GM21447 (cell line): ENCODE measurements at regions not wholly inside any gene's neighbourhood (a gene's known extent, or its start where the extent isn't known, plus 50 kb on each side); places are given as distances from the start of the nearest gene placed in this dataset.

Experiments
- ATAC-seq: cut with Tn5 transposase; IDR thresholded peaks from one replicate; pipeline ENCODE4 v1.9.1; 2021; ENCODE audit not compliant: unreplicated experiment

DNA sequence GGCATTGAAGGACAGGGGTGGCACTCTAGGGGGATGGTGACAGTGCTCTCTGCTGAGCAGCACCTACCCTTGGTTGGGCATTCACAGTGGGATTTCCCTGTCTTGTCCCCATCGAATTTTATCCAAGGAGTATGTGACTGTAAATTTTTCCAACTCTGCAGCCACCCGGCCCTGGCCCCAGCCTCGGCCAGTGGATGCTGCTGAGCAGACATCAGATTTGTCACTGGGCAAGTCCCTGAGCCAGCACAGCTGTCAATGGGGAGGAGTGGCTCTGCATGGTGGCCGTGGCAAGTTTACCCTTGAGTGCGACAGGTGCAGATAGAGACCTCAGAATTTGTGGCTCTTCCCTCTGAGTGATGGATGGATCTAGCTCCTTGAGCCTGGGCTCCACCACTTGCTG lies 240.2 kb upstream of the CSF3R start:
- no peak for ATAC-seq

DNA sequence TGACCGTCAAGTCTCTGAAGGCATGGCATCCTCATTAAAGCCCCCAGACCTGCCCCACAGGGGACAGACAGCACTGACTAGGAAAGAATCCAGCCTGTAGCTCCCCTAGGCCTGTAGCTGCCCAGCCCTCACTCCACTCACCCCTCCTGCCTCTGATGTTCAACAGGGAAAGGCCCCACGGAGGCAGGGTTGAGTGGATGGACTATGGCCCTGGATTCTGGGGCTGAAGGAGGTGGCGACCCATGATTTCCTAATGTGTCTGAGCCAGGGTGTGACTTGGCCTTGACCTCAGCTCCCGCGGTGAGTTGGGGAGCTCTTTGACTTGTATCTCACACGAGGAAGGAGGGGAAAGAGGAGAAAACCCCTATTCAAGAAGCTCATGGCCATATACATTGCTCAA lies 238.5 kb upstream of the CSF3R start:
- no peak for ATAC-seq

DNA sequence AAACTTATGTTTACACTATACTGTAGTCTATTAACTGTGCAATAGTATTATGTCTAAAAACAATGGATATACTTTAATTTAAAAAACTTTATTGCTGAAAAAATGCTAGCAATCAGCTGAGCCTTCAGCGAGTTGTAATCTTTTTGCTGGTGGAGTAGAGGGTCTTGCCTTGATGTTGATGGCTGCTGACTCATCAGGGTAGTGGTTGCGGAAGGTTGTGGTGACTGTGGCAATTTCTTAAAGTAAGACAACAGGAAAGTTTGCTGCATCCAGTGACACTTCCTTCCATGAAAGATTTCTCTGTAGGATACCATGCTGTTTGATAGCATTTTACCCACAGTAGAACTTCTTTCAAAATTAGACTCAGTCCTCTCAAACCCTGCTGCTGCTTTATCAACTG lies 234.7 kb upstream of the CSF3R start:
- no peak for ATAC-seq

DNA sequence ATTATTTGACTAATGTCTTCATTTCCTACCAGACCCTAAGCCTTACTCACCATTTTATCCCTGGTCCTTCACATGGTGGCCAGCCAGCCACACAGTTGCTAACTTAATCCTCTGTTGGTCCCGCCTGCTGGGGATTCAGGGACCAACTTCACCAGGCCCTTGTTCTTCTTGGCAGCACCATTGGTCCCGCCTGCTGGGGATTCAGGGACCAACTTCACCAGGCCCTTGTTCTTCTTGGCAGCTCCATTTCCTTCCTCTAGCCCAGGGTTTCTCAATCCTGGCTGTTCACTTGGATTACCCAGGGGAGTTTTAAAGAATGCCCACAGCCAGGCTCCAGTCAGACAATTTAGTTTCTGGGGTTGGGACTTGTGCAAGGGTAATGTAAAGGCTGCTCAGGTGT lies 233.1 kb upstream of the CSF3R start:
- no peak for ATAC-seq

DNA sequence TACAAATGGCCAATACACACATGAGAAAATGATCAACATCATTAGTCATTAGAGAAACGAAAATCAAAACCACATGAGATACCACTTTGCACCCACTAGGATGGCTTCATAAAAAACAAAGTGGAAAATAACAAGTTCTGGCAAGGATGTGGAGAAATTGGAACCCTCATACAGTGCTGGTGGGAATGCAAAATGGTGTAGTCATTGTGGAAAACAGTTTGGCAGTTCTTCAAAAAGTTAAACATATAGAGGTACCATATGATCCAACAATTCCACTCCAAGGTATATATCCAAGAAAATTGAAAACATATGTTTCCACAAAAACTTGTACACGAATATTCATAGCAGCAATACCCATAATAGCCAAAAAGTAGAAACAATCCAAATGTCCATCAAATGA lies 231.6 kb upstream of the CSF3R start:
- ATAC-seq: no peak

DNA sequence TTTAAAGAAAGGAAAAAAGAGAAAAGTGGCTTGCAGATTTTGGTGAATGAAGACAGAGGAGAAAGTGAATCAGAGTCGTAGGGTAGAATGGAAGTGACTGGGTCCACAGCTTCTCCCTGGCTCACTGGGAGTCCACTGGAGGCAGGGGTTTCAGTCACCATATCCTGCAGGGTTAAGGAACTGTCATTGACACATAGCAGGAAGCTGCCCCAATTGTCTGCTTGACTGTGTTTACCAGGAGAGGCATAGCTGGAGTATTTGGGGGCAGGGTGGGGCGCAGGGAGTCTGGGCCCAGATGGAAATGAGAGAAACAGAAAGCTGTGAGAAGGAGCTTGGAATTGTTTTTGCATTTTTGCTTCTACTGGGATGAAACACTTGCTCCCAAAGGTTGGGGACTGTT lies 228.8 kb upstream of the CSF3R start:
- ATAC-seq: no peak

DNA sequence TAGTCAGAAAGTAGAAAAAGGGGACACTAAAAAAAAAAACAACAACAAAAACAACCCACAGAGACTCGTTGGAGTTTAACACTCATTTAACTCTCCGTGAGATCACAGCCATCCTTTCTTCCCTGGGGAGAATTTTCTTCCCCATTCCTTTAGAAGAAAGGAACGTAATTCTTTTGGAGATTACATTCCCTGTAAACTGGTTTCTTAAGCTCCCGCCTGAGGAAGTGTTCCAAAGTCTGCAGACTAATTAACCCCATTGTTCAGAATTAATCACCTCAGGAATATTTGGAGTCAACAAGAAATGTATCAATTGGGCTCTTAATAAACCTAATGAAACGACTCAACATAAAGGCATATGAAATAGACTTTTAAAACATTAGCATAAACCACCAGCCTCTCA lies 228.2 kb upstream of the CSF3R start:
- no peak for ATAC-seq

DNA sequence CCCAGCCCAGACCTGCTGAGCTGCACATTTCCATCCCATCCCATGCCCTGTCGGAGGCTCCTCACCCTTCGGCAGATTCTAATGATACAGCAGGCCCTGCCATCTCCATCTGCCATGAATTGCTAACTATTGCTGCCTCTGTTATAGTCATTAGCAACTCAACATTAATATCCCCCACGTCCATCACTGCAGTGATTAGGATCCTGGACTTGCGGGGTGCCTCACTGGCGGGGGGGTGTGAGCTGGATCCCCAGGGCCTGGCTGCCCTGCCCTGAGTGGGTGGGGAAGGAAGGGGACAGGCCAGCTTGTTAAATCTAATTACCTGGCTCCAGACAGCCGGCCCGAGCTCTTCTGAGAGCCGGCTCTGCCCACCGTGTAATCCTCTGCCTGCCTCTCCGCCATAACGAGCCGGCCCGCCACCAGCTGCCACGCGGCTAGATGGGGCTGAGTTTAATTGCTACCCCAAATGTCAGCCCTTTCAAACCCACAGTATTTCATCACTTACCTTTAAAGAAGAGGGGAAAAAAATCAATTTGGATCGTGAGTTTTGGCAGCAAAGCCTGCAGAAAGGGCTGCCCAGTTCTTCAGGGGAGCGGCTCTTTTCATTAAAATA lies 227.3 kb upstream of the CSF3R start:
- ATAC-seq: no peak

DNA sequence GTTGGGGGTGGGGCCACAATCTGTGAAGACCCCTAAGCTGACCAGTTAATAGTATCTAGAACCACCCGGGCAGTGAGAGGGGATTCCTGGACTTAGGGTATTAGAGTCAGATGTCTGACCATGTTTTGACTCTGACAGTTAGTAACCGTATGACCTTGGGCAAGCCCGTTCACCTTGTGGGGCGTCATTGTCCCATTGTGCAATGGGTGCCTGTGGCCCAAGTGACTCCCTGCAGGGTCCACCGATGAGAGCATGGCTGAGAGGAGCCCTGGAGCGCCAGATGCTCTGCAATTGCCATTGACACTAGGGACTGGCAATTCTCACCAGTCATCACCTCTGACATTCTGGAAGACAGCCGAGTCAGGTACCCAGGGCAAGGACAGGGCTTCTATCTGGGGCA lies 225.9 kb upstream of the CSF3R start:
- no peak for ATAC-seq

DNA sequence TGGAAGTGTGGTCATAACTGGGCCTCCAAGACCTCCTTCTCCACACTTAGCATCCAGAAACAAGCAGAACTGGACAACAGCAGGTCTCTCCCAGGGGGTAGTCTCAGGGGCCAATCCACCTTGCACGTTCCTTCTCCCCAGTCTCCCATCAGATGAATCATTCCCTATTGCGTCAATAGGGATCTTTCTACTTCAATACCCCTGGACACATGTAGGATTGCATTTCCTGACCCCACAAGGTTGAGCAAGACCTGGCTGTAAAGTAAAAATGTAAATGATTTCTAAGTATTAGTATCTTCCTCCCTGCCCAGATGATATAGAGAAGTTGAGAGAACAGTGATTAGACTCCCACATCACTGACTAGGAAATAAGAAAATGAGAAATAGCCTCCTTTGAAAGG lies 224.5 kb upstream of the CSF3R start:
- no peak for ATAC-seq

DNA sequence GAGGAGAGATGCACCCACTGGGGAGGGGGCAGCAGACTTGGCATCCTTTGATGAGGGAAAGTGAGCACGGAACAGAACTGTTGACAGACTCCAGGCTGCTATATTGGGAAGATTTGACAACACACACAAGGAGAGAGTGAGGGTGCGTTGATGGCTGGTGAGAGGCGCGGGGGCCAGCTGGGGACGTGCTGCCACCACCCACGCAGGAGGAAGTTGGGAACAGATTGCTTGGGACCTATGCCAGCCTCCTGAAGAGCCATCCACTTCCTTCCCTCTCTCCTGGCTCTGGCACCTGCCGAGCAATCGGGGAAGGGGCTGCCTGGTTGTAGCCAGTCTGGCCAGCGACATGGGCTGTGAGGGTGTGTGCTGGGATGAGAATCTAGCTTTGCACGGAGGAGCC lies 223.7 kb upstream of the CSF3R start:
- no peak for ATAC-seq

DNA sequence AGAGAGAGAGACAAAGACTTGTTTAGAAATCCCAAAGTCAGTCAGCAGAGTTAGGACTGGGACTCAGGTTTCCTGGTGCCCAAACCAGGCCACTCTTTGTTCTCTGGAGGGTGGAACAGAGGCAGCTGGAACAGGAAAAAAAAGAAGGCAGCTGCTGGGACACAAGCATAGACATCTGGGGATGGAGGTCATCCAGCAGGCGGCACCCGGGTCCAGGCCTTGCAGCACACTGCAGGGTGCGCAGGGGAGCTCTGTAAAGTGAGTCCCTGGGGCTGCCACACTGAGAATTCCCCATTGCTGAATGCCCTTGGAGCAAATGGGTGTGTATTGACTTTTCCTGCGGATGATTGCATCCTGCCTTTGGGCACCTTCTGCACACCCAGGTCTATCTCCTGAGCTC lies 222.9 kb upstream of the CSF3R start:
- no peak for ATAC-seq

DNA sequence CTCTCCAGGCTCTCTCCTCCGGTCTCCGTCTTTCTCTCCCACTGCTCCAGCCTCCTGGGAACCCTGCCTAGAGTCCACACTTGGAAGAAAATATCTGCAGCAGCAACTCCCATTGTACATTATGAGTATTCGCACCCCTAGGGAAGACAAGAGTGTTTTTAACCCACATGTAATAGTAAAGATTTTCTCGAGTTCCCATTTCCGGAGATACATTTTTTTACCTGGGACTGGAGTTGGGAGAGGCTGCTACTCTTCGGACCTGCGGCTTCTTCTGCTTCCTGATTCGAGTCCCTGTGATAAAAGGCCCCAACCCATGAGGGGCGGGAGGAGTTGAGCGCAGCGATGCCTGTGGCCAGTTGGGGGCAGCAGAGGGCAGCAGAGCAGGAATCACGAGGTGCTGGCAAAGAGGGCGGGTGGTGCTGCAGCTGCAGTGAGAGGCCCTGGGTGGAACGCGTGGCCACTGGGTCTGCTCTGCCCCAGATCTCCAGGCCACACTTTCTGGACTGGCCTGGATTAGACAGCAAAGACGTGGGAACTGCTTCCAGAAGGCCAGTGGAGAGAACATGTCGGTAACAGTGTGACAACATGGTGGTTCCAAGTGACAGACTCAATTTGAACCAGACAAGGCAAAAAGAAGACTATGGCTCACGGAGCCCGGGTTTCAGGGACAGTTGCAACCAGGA lies 221.0 kb upstream of the CSF3R start:
- ATAC-seq: peak; percentile 65

DNA sequence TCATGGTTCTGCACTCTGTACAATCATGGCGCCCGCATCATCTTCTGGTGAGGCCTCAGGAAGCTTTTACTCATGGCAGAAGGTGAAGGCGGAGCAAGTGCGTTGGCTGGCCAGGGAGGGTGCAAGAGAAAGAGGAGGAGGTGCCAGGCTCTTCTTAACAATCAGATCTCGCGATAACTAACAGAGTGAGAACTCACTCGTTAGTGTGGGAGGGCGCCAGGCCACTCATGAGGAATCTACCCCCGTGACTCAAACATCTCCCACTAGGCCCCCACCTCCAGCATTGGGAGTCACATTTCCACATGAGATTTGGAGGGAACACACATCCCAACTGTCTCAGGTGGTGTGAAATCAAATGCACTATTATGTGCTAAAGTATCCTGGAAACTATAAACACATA lies 220.2 kb upstream of the CSF3R start:
- ATAC-seq: no peak

DNA sequence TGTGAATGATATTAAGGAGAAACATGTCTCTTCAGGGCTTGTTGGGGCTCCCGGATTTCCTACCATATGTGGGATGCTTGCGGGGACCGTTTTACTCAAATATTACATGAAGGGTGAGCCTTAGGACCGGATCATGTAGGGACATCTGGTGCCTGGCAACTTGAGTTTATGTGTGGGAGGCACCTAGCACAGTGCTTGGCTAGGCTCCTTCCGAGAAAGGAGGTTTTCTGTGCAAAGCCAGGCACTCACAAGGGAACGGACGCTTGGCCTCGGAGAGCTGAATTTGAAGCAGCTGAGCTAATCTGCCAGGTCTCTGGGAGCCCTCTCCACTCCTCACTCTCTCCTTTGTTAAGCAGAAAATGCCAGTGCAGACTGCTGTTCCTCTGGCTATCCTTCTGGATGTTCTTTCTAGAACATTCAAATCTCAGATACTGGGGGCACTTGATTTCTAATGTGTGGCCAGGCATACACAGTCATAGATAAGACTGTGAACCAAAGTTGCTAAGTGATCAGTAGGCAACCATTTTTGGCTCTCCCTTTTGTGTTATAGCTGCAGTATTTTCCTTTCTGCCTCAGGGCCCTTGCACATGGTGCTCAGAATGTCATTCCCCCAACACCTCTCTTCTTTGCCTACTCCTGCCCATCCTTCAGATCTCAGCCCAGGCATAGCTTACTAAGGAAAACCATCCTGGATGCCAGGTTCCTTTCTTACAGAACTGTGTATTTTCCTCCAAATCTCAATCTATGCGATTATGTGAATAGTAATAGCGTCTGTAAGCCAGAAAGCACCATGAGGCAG lies 216.6 kb upstream of the CSF3R start:
- ATAC-seq: no peak

DNA sequence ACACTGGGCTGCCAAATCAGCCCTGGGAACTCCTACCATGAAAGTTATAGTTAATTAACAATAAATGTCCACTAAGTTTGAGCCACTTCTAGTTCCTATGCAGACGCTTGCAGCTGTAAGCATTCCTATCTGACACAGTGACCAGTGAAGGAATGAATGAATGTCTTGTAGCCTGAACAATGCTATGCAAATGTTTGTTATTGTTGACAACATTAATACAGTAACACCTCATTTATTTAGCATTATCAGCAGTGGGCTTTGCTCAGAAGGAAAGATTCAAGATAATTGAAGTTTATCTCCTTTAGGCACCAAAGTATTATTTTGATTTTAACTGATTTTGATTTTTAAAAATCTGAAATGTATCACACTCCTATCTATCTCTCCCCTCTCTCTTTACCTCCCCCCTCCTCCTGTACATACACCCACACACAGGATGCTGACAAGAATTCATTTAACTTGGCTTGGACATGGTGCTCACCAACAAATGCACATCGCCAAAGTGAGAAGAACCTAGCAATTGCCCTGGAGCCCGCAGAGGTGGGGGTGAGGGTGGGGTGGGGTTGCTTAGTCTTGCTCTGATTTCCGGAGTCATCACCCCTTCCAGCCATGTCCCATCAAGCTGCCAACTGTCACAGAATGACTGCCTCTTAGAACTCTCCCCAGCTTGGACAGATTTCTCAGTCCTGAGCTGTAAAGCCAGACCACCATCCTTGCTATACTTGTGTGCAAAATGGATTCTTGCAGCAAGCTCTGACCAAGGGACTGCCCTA lies 215.3 kb upstream of the CSF3R start:
- ATAC-seq: no peak

DNA sequence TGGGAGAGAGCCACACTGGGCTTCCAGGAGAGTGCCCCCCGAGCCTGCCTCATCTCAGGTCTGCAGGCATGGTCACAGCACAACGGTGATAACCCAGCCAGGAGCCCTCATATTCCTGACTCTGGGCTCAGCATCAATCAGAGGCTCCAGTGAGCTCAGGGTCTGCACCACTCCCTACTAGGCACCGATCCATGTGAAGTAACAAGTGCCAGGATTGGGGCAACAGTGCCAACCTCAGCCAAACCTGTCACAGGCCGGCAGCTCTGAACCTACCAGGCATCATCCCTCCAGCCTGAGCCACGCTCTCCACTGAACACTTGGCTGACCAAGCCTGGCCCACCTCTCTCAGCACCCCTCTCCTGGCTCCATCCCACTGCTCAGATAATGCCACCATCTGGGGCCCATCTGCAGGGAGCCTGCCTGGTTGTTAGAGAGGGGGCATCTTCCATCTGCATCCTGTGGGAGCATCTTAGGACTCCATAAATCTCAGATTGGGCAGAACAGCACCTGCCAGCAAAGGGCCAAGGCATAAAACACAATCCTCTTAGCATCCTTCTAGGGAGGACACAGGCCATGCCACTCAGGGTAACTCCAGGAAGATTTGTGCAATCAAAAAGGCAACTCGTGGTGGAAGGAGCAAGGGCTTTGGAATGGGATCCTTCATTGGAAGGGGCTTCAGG lies 213.7 kb upstream of the CSF3R start:
- ATAC-seq: no peak

DNA sequence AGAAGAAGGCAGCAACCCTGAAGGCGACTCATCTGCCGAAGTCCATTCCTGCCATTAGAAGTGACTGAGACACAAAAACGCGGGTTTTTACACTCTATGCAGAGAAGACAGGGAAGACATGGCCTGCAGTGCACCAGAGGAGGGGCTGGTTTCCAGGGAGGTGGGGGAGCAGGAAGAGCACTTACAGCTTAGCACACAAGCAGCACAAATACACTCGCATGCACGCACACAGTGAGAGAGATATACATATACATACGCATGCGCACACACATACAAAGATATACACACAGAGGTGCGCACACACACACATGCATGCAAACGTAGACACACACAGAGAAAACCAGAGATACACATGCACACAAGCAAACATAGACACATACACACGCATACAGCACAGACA lies 210.9 kb upstream of the CSF3R start:
- no peak for ATAC-seq

DNA sequence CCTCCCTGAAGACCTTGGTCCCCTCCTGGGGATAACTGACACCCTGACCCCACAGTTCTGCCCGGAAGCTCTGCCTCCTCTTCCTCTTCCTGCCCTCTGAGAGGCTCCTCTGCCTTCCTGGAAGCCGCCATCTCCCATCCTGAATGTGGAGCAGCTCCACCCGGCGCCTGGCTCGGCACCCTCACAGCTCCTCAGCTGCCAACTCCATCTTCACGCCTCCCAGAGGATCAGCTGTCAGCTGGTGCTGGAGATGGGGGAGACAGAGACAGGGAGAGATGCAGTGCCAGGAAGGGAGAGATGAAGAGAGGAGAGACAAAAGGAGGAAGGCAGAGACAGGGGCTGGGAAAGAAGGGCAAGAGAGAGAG lies 210.4 kb upstream of the CSF3R start:
- ATAC-seq: no peak

DNA sequence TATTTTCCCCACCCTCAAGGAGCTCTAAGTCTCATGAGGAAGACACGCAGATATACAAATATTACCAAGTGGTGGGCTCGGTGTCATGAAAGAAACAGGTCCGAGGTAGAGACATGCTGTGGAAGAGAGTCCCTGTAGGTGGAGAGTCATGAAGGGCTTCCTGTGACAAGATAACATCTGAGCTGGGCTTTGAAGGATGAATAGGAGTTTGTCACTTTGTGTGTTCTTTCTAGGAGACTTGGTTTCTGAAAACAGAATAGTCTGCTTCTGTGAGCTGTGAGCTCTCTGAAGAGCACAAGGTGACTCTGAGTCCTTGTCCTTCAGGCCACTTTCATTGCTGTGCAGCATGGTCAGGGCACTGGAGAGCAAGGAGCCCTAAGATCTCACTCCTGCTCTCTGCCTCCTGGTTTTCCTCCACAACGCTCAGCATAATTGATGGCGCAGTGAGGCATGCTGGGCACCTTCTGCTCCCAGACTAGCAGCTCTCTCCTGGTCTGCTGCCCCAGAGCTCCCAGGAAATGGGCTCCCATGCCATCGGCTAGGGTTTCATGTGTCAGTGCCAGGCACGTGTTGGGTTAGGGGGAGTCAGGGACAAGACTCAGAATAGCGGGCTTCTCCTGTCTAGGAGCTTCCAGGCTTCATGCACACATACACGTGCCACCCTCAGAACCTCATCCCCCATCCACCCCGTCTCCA lies 209.9 kb upstream of the CSF3R start:
- ATAC-seq: no peak

DNA sequence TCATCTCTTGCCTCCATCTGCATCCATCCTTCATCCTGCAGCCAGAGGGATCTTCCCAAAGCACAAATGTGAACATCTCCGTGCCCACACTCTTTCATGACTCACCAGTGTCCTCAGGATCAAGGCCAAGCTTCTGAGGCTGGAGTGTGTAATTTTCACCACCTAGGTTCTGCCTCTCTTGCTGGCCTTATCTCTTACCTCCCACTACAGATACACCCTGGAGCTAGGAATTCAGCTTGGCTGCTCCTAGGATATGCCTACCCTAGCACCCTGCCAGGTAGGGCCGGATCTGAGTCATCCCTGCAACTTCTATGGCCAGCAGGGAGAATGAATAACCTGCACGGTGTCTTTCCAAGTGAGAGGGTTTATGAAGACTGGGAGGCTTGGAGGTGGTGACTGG lies 208.7 kb upstream of the CSF3R start:
- ATAC-seq: no peak
